ENCODE measurements at regions not wholly inside any gene's neighbourhood (a gene's known extent, or its start where the extent isn't known, plus 50 kb on each side); places are given as distances from the start of the nearest gene placed in this dataset.

- no peak for DNase-seq (ENCODE audit: low read depth)
These were observed 326.6 kb upstream of the PROK2 start for GRCh38 chr3:72111265-72112205.

GRCh38 chr3:72109327-72110259 is 324.6 kb upstream of the PROK2 start:
- DNase-seq (ENCODE audit: low read depth), result no peak

- no peak for DNase-seq (ENCODE audit: low read depth)
These were observed 320.4 kb upstream of the PROK2 start for GRCh38 chr3:72105306-72105705.

- DNase-seq (ENCODE audit: low read depth), result no peak
These were observed 317.2 kb upstream of the PROK2 start for GRCh38 chr3:72102112-72102616.

- DNase-seq (ENCODE audit: low read depth), result no peak
These were observed 316.5 kb upstream of the PROK2 start for GRCh38 chr3:72101494-72101893.

GRCh38 chr3:72100601-72101187 is 315.7 kb upstream of the PROK2 start:
- peak; percentile 39 for DNase-seq (ENCODE audit: low read depth)

GRCh38 chr3:72100080-72100511 is 315.1 kb upstream of the PROK2 start:
- DNase-seq (ENCODE audit: low read depth), result no peak

GRCh38 chr3:72099326-72100079 is 314.6 kb upstream of the PROK2 start:
- no peak for DNase-seq (ENCODE audit: low read depth)

- DNase-seq (ENCODE audit: low read depth), result no peak
These were observed 312.1 kb upstream of the PROK2 start for GRCh38 chr3:72097053-72097452.

GRCh38 chr3:72095521-72095920 is 310.6 kb upstream of the PROK2 start:
- no peak for DNase-seq (ENCODE audit: low read depth)

- no peak for DNase-seq (ENCODE audit: low read depth)
These were observed 309.0 kb upstream of the PROK2 start for GRCh38 chr3:72093992-72094334.

- DNase-seq (ENCODE audit: low read depth), result no peak
These were observed 308.5 kb upstream of the PROK2 start for GRCh38 chr3:72093270-72093991.

GRCh38 chr3:72092778-72093177 is 307.8 kb upstream of the PROK2 start:
- DNase-seq (ENCODE audit: low read depth), result no peak

GRCh38 chr3:72088486-72089025 is 303.6 kb upstream of the PROK2 start:
- no peak for DNase-seq (ENCODE audit: low read depth)

- no peak for DNase-seq (ENCODE audit: low read depth)
These were observed 302.5 kb upstream of the PROK2 start for GRCh38 chr3:72087420-72087819.

GRCh38 chr3:72086743-72087087 is 301.8 kb upstream of the PROK2 start:
- no peak for DNase-seq (ENCODE audit: low read depth)

GRCh38 chr3:72086042-72086742 is 301.2 kb upstream of the PROK2 start:
- DNase-seq (ENCODE audit: low read depth), result no peak

GRCh38 chr3:72085036-72085435 is 300.1 kb upstream of the PROK2 start:
- no peak for DNase-seq (ENCODE audit: low read depth)

GRCh38 chr3:72082776-72083462 is 298.0 kb upstream of the PROK2 start:
- DNase-seq (ENCODE audit: low read depth), result no peak
